WERI-Rb-1 (cell line): ENCODE measurements at regions not wholly inside any gene's neighbourhood (a gene's known extent, or its start where the extent isn't known, plus 50 kb on each side); places are given as distances from the start of the nearest gene placed in this dataset.

Experiments
- DNase-seq: peaks from one replicate; pipeline ENCODE4 v3.0.0-alpha.2; 2020
- H3K27ac ChIP-seq: fragments of 250-450 bp; sonication (Bioruptor Pico); 2 replicates; pipeline ENCODE4 v1.5.1; 2020; ENCODE audit warnings: mild to moderate bottlenecking, moderate library complexity
- H3K27me3 ChIP-seq: fragments of 250-450 bp; sonication (Bioruptor Pico); 2 replicates; pipeline ENCODE4 v1.5.1; 2021; ENCODE audit warnings: mild to moderate bottlenecking, low read depth, moderate library complexity; ENCODE audit not compliant: insufficient read depth, severe bottlenecking
- H3K36me3 ChIP-seq: fragments of 250-450 bp; sonication (Bioruptor Pico); 2 replicates; pipeline ENCODE4 v1.5.1; 2020; ENCODE audit warnings: mild to moderate bottlenecking, moderate library complexity
- H3K4me3 ChIP-seq: 2 replicates; pipeline ENCODE4 v1.5.1; 2011; ENCODE audit warnings: low read depth, mild to moderate bottlenecking, control low read depth, low read length
- H3K9me3 ChIP-seq: fragments of 250-450 bp; sonication (Bioruptor Pico); 2 replicates; pipeline ENCODE4 v1.5.1; 2021; ENCODE audit warnings: mild to moderate bottlenecking, moderate library complexity; ENCODE audit not compliant: severe bottlenecking
- TF ChIP-seq, protein P1 (sequence below): IDR thresholded peaks from 2 replicates; pipeline ENCODE4 v1.5.1; 2011; ENCODE audit warnings: low read depth, mild to moderate bottlenecking, control low read depth, inconsistent platforms, low read length

DNA sequence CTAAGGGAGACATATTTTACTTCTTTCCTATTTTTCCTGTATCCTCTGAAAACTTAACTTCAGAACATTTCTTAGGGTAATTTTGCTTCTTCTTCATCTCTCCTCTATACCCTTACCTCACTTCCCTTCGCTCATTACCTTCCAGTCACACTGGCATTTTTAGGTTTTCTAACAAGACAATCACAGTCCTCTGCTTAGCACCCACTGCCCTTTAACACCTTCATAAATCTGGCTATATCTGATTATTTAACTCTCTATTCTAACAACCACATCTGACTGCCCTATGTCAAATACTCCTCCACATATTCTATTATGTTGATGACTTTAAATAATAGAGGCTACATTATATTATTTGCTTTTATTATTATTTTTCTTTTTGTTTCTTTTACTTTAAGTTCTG is 1058.0 kb upstream of the CNTN5 start:
- H3K4me3 ChIP-seq, result no peak overlapping the region
- H3K27ac ChIP-seq, result no peak overlapping the region
- no peaks in the 10 kb centered on the region for H3K36me3 ChIP-seq
- no peak for DNase-seq
- no peaks in the 10 kb centered on the region for H3K27me3 ChIP-seq
- TF ChIP-seq, protein P1, sequence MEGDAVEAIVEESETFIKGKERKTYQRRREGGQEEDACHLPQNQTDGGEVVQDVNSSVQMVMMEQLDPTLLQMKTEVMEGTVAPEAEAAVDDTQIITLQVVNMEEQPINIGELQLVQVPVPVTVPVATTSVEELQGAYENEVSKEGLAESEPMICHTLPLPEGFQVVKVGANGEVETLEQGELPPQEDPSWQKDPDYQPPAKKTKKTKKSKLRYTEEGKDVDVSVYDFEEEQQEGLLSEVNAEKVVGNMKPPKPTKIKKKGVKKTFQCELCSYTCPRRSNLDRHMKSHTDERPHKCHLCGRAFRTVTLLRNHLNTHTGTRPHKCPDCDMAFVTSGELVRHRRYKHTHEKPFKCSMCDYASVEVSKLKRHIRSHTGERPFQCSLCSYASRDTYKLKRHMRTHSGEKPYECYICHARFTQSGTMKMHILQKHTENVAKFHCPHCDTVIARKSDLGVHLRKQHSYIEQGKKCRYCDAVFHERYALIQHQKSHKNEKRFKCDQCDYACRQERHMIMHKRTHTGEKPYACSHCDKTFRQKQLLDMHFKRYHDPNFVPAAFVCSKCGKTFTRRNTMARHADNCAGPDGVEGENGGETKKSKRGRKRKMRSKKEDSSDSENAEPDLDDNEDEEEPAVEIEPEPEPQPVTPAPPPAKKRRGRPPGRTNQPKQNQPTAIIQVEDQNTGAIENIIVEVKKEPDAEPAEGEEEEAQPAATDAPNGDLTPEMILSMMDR, result no peak
- H3K9me3 ChIP-seq, result no peaks in the 10 kb centered on the region

DNA sequence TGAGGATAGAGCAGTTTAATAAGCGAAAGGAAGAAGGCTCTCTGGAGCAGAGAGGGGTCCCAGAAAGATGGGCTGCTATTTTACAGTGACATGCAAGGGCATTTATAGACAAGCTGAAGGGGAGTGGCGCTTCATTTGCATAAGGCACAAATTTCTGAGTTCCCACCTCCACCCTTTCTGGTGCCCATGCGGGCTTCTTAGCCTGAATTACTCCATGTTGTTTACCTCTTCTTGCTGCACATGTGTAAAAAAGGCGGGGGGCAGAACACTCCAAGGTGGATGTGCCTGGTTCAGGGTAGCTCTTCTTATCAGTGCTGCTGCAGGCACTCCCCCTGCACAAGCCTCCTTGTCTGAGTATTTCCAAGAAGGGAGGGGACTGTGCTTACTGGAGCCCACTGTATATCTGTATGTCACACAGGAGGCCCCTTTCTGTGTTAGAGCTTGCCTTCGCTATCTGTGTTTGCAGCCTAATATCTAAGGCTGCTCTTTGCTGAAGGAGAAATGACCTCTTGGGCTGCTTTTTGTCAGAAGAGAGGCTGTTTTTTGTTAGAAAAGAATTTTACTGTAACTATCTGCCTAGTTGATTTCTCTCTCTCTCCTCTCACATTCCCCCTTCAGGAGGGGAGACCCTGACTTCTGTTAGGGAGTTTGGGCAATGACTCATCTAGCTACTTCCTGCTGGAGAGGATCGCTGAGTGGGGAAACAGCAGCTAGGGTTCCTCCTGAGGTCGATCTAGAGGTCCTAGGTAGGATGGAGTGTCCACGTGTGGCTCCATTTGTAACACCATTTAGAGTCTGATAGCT is 1057.0 kb upstream of the CNTN5 start:
- Histone ChIP-seq H3K27ac (no peak overlapping the region), H3K27me3 (no peaks in the 10 kb centered on the region), H3K4me3 (no peak overlapping the region), H3K36me3 (no peaks in the 10 kb centered on the region), H3K9me3 (no peaks in the 10 kb centered on the region)
- DNase-seq, result no peak
- TF ChIP-seq, protein P1, result no peak

DNA sequence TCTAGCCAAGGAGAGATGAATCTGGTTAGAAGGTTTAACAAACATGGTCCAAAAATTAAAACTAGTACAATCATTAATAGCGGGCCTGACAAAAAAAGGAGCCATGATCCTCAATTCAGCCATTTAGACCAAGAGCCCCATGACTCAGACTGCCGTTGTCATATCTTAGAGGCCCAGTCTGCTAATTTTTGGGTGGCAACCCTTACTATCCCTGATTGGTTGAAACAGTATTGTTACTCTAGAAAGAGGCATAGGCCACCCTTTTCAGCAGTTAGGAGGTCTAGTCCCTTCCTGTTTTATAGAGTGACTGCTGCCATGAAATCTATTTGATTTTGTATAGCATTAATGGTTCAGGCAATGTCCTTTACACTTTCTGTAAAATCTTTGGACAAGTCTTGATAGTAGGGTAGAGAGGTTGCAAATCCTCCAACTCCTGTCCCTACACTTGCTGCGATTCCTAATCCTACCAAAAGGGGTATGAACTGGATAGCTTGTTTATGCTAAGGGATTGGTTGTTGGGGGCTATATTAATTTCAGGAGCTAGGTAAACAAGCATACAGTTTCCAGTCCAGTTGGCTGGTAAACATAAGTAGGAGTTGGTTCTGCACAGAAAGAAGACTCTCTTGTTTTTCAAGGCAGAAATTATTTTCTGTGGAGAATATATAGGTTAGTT is 1056.3 kb upstream of the CNTN5 start:
- no peak overlapping the region for H3K27ac ChIP-seq
- no peak overlapping the region for H3K4me3 ChIP-seq
- TF ChIP-seq, protein P1, result no peak
- DNase-seq, result no peak
- no peaks in the 10 kb centered on the region for H3K9me3 ChIP-seq
- no peaks in the 10 kb centered on the region for H3K27me3 ChIP-seq
- no peaks in the 10 kb centered on the region for H3K36me3 ChIP-seq

DNA sequence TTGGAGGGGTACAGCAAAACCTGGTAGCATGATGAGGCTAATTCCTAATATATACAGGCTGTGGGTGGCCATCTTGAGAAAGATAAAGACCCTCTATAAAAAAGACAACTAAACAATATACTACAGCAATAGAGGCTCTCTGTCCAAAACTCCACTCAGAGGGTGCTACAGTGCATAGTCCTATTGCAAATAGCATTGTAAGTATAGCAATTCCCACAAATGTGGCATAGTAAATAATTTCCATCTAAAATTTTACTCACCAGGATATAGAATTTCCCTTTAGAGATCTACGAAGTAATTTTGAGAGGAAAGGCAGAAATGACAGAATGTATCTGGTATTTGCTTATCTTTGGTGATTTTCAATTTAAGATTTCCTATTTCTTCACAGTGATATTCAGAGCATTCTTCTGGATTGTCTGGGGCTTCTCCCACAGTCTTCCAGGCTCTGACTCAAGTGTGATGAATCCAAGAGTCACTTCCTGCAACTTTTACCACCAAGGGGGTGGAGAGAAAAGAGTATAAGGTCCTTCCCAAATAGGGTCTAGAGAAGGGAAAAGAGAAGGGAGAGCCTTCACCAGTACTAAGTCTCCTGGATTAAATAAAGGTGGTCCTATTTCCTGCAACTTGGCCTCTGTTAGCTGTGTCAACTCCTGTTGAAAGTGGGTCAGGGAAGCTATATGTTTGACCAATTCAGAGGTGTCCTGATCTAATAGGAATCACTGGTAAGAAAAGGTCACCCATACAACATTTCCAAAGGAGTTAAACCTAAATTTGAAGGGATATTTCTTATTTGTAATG is 1054.7 kb upstream of the CNTN5 start:
- H3K27ac ChIP-seq, result no peak overlapping the region

DNA sequence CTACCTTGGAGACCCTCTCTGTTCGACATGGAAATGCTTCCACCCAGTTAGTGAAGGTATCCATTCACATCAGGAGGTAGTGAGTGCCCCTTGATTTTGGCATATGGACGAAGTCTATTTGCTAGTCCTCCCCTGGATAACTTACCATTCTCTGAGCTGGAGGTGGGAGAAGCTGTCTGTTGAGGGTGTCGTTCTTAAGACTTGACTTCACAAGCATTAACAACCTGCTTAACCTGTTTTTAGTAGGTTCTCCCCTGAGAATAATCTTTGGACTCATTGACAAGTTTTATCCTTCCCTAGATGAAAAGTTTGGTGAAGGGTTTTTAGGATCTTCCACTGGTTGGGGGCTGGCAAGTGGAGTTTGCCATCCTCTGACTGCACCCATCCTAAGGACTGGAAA is 1053.8 kb upstream of the CNTN5 start:
- TF ChIP-seq, protein P1, result no peak
- Histone ChIP-seq H3K9me3 (no peaks in the 10 kb centered on the region), H3K27me3 (no peaks in the 10 kb centered on the region), H3K36me3 (no peaks in the 10 kb centered on the region), H3K27ac (no peak overlapping the region), H3K4me3 (no peak overlapping the region)
- no peak for DNase-seq

More for the DNA sequence above, 1054.7 kb upstream of the CNTN5 start:
- no peaks in the 10 kb centered on the region for H3K27me3 ChIP-seq
- H3K36me3 ChIP-seq, result no peaks in the 10 kb centered on the region
- TF ChIP-seq, protein P1, result no peak
- H3K9me3 ChIP-seq, result no peaks in the 10 kb centered on the region
- no peak for DNase-seq
- no peak overlapping the region for H3K4me3 ChIP-seq
